NCI-H2196 (cell line): ENCODE measurements at regions not wholly inside any gene's neighbourhood (a gene's known extent, or its start where the extent isn't known, plus 50 kb on each side); places are given as distances from the start of the nearest gene placed in this dataset.
"Not testable (repeated sequence)": the region's sequence is repeated elsewhere in the genome, so short reads cannot be mapped to it uniquely, and the experiment has no call there.

Experiments used
- DNase-seq: peaks from one replicate; lab custom pipeline; 2025; ENCODE audit not compliant: unreplicated experiment; lab: John Stamatoyannopoulos, UW

DNA sequence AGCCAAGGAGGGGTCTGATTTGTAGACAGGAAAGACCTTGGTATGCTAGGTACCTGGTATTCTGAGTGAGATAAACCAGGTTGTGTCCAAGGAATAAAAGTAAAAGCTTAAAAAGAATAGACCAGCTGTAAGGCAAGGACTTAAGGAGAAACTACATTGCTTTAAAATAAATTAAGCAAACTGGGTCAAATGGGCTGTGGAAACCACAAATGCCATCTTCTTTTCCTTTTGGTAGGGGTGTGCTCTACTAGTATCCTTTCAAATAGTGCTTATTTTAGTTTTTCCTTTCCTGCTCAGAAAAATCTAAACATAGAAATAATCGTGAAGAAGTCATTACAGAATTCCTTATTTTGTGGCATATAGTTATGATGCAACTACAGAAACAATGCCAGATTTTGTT lies 138.6 kb upstream of the KLF12 start:
- DNase-seq, result no peak

DNA sequence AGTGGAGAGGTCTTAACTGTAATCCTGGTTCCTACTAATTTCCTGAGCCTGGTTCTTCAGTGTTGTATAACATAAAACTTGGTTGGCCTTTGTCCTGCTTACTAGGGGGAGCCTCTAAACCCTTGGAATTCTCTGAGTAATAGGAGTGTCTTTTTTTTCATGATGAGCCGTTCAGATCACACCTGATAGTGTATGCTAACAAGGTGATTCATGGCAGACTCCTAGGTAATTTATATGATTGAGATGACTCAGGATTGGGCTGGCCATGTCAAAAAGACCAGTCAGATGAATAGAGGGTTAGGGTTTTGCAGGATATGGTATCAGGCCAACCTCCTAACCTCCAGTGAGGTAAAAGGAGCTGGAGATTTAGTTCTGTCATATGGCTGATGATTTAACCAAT lies 135.8 kb upstream of the KLF12 start:
- no peak for DNase-seq

DNA sequence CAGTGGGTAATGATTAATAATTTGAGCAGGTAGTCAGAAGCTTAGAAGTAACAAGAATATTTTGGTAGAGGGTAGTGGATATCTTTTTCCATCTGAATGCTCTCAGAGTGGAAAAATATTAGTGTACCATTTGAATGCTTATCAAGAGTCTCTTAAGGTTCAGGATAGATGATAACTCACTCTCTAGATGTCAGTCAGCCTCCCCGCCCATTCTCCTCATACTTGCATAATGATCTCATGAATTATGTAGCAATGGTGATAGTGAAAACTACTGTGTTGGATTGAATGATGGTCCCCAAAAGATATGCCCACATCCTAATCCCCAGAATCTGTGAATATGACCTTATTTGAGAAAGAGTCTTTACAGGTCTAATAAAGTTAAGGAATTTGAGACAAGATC lies 132.7 kb upstream of the KLF12 start:
- DNase-seq, result no peak

DNA sequence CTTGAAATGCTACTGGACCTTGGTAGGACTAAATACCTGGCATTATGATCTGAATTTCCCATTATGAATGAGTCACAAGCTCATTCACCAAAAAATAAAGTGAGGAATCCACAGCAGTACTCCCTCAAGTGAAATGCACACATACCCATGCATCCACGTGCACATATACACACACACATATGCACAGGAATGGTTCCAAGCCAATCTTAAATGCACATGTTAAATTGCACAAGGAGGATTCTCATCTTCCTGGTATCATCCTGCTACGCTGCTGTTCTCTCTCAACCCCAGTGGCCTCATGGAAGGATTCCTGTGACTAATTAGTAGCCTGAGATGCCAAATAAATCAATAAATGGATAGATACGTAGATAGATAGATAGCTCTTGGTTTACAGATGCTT lies 132.1 kb upstream of the KLF12 start:
- DNase-seq, result no peak

DNA sequence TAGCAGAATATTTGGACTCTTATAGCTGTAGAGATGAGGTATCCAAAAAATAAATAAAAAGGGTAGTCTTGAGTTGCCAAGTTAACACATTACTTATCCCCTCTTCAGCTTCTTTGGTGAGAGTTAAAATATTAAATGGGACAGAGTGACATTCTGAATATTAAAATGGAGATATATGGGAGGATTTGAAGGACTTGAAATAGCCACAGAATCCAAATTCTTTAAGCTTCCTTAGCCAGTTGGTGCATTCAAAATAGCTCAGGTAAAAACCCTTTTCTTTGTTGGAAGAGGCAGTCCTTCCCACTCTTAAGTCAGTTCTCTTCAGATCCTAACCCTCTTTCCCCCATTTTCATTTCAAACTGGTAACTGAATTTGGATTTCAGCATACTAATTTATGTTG lies 130.1 kb upstream of the KLF12 start:
- DNase-seq, result no peak

GRCh38 chr13:74260420-74260819 lies 126.2 kb upstream of the KLF12 start:
- DNase-seq, result not testable (repeated sequence)

GRCh38 chr13:74259641-74260040 lies 125.4 kb upstream of the KLF12 start:
- no peak for DNase-seq

GRCh38 chr13:74258961-74259360 lies 124.8 kb upstream of the KLF12 start:
- no peak for DNase-seq

DNA sequence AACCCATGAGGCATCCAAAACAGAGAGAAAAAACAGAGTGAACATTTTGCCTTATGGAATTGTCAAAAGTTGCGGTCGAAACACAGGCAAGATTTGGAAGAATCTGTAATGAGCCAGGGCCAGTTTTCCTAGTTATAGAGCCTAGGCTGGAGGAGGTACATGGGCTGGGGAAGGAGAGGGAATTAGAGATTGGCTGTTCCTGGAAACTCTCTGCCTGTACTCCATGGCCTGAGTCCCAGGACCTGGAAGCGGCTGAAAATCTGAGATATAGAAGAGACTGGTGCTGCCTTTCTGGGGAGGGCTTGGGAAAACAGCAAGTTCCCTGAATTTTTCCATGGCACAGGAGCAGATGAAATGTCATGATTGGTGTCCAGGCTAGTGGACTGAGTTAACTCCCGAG lies 122.8 kb upstream of the KLF12 start:
- no peak for DNase-seq

GRCh38 chr13:74253161-74253560 lies 119.0 kb upstream of the KLF12 start:
- DNase-seq, result no peak

DNA sequence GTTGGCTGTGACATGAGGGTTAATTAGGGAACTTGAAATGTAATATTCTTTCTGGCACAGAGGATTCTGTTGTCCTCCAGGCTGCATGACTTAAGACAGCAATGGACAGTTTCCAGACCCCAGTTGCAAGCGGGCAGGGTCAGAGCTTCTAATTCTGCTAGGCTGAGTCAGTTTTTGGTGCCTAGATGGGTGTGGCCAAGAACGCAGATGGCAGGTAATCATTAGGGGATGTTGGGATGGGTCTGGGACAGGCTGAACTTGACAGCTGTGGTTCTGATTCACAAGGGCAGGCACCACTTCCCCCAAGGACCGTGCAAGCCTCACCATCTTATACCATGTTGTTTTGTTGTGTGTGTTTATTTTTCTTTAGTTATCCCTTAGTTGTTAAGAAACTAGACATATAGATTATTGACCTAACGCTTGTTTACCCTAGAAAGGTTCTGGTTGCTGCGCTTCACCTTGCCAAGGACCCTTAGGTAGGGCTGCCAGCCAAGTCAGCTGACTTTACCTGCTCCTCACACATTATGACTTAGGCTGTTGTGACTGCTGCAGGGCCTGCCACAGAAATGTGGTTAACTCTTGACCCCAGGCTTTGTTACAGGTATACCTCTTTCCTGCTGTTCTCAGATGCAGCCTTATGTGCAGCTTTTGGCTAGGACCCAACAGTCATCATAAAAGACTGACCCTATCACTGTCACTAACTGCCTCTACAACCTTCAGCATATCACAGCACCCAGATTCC lies 117.7 kb upstream of the KLF12 start:
- DNase-seq, result no peak

DNA sequence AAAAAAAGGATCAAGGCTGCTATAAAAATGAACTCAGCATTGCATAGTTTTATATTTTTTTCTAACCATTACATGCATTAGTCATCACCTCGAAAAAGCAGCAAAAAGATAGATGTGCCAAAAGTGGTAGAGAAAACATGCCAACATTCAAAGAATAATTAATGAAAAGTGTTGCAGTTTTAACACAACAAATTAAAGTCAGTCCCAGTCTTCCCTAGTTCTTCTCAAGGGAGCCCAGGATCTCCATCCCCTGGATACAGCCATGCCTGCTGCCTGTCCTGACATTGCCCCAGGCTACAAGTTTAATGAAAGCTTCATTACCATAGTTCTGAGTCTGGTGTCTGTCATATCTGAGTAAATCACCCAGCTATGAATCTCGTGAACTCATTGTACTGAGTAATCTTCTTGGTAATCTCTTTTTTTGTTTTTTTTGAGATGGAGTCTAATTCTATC lies 116.6 kb upstream of the KLF12 start:
- DNase-seq, result no peak

DNA sequence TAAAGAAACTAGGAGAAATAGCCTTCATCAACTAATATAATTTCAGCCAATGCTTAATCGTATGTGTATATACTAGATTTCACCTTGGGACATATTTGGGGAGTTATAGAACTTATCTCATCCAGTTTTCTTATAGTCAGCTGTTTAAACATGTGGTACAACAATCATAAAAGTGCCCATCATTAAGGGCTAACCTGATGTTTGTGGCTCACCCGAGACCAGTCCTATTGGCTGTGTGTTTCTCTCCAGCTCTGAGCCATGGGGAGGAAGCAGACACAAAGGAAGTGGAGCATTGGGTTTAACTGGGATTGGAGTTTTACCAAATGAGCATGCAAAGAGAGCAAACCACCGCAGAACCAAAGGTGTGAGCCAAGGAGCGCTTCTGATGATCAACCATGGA lies 114.3 kb upstream of the KLF12 start:
- no peak for DNase-seq

- no peak for DNase-seq
Observed at GRCh38 chr13:74246487-74246886, 112.3 kb upstream of the KLF12 start.

- DNase-seq, result no peak
Observed at GRCh38 chr13:74243637-74244526, 109.7 kb upstream of the KLF12 start.

GRCh38 chr13:74241343-74241742 lies 107.1 kb upstream of the KLF12 start:
- not testable (repeated sequence) for DNase-seq

DNA sequence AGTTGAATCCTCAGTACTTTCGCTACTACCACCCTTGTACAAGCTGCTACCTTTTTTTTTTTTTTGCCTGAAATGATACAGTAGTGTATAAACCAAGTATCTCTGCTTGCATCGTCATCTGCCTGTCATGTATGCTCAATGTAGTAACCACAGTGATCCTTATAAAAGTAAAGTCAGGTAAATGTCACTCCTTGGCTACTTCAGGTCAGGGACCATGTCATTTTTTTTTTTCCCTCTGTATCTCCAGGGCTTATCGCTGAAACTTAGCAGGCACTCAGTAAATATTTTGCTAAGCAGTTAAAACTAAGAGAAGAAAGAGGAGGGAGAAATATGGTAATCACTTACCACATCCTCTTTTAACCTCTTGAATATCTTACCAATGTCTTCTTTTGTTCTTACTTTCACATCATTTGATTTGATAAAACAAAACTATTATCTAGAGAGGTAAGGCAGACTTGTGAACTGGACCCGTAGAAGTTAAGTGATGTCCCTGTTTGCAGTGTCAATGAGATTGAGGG lies 96.8 kb upstream of the KLF12 start:
- DNase-seq, result no peak

DNA sequence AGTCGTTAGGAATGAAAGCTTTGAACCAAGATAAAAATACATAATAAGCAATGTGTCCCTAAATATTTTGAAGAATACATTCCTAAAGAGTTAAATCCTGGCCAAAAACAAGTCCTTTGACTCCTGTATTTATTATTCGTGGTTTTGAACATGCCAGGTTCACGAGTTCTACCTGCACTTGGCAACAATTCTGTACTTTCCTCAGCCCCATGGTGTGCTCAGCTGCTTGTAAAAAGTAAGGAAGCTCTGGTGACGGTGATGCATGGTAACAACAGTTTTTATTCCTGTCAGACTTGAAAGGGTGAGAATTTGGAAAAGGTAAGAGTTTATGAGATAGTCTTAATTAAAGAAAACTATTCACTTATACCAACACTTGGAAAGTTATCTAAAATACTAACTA lies 95.0 kb upstream of the KLF12 start:
- no peak for DNase-seq

DNA sequence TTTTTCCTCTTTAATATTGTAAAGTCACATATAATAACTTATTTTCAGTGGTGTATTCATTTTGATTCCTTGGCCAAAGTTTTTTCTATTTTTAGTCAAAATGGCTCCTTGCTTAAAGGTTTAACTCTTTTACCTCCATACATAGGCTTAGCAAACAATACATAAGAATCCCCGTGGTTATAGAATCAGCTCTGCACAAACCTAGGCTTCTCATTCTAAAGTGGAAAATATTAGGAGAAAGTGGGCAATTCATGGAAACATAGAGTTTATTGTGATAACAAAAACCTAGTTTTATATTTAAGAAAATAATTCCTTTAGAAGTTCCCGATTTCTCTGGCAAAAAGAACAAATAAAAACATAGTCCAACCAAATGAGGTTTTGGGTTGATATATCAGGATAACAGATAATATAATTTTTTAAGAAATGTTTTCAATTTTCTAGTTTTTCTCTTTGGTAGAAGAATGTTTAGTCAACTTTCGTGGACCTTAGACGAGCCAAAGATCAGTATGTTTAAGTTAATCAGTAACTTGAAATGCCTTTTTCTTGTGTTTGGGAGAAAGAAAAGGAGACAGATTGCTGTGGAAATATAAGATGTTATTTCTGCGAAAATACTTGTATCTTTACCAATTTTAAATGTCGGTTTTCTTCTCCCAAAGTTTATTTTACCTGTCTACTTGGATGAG lies 93.4 kb upstream of the KLF12 start:
- DNase-seq, result no peak

- no peak for DNase-seq
Observed at GRCh38 chr13:74226791-74227475, 92.7 kb upstream of the KLF12 start.

DNA sequence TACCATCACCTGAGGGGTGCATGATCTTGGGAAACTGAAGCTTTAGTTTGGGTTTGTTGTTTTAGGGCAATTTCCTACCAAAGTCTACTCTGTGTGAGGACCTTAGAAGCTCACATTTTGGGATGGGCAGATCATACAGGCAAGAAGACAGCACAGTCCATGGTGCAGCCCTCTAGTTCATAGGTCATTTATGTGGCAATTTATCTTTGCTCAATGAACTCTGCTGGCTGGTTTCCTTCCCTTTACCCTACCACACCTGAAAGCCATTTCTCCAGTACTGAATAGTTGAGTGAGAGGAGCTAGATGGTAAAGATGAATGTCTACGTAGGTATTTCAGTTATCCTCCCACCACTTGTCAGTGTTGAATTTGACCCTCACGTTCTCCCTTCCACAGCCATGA lies 87.5 kb upstream of the KLF12 start:
- no peak for DNase-seq
